ENCODE measurements at regions not wholly inside any gene's neighbourhood (a gene's known extent, or its start where the extent isn't known, plus 50 kb on each side); places are given as distances from the start of the nearest gene placed in this dataset.

DNA sequence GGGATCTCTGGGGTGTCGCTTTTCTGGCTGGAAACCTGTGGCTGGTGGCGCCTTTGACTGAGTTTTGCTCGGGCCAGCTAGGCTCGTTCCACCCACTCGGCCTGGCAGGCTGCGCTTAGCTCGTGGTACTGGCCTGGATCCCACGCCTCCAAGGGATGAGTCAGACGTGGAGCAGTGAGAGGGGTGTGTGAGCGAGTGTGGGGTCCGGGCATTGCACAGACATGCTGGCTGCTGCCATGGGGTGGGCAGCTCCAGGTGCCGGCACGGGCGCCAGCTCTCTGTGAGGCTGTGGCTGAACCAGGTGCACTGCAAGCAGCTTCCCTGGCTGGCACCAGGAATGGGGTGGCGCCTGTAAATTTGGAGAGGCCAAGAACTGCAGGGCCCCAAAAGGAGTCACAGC, 63.1 kb upstream of the CACNA2D1 start:
- no peak overlapping the region for H4K5ac ChIP-seq (ENCODE audit: low read depth, low read length)
- H3K79me1 ChIP-seq (ENCODE audit: low read depth in 1 of 2, low read length in 2 of 2) = no peaks in the 10 kb centered on the region
- no peaks in the 10 kb centered on the region for H3K36me3 ChIP-seq (ENCODE audit: control insufficient read depth, insufficient read depth, low read length)
- H3K23ac ChIP-seq (ENCODE audit: low read depth, low read length) = no peak overlapping the region
- no TSS peak for BruUV-seq (replicated peaks)
- no peaks in the 10 kb centered on the region for H4K20me1 ChIP-seq (ENCODE audit: insufficient read depth, low read length)
- no peak overlapping the region for H2AK9ac ChIP-seq (replicated peaks; ENCODE audit: low read depth, low read length, poor library complexity)
- DNase-seq = peak; percentile 62
- no peak overlapping the region for H4K91ac ChIP-seq (ENCODE audit: insufficient read depth, low read depth, low read length)
- peak; percentile 56; the same call in 1 of the 2 replicates for TF ChIP-seq MXI1 (IDR thresholded peaks at IDR 0.05; ENCODE audit: borderline replicate concordance, low read depth, low read length)
- no peak for TF ChIP-seq SMC3 (IDR thresholded peaks at IDR 0.05; ENCODE audit: low read depth, low read length)
- 0 out of 2 replicates have a peak, but pooled peaks have one; percentile 7 for TF ChIP-seq FOS (IDR thresholded peaks at IDR 0.05; ENCODE audit: low read depth, low read length)
- peak; percentile 34; the same call in 1 of the 2 replicates for TF ChIP-seq BHLHE40 (IDR thresholded peaks at IDR 0.05; ENCODE audit: low read depth, low read length)
- intact Hi-C loops (cut with micrococcal nuclease) (no loop called here), in situ Hi-C loops (cut with MboI; ENCODE audit: low sequenced_read_pairs) (no loop called here), dilution Hi-C loops (cut with HindIII; ENCODE audit: low sequenced_read_pairs, unreplicated experiment) (no loop called here)
- no peak overlapping the region for H3K9ac ChIP-seq (ENCODE audit: low read depth, low read length)
- peaks cover 5% of the 10 kb centered on the region for H3K27me3 ChIP-seq (ENCODE audit: control insufficient read depth, insufficient read depth, low read length)
- no peaks in the 10 kb centered on the region for H3K9me3 ChIP-seq (ENCODE audit: control insufficient read depth, insufficient read depth, low read length)
- H2BK20ac ChIP-seq (ENCODE audit: low read depth, low read length) = no peak overlapping the region
- peak; percentile 77 for ATAC-seq (ENCODE audit: low read depth)
- peaks cover 2% of the 10 kb centered on the region for H3K4me1 ChIP-seq (ENCODE audit: control insufficient read depth, insufficient read depth, low read length)
- no peak overlapping the region for H2BK120ac ChIP-seq (ENCODE audit: low read depth, low read length)
- H3K14ac ChIP-seq (replicated peaks; ENCODE audit: low read depth, low read length) = no peak overlapping the region
- H2BK15ac ChIP-seq (ENCODE audit: low read depth, low read length) = no peak overlapping the region
- no peak overlapping the region for H3K4me3 ChIP-seq (ENCODE audit: insufficient read depth, low read depth, low read length)
- peaks cover 5% of the 10 kb centered on the region; the same call in 1 of the 2 replicates for H3K9me1 ChIP-seq (ENCODE audit: insufficient read depth, low read length)
- no peak overlapping the region for H2BK5ac ChIP-seq (ENCODE audit: low read depth, low read length, poor library complexity, severe bottlenecking)
- H3K4me2 ChIP-seq (ENCODE audit: low read depth, low read length) = no peak overlapping the region
- POLR2A ChIA-PET (ENCODE audit: unreplicated experiment) = no interaction called here
- H2AFZ ChIP-seq (replicated peaks; ENCODE audit: low read length, poor library complexity) = peak overlapping the region; percentile 16
- H3K27ac ChIP-seq (ENCODE audit: insufficient read depth, low read length) = no peak overlapping the region
- H4K8ac ChIP-seq (ENCODE audit: low read depth in 2 of 2, low read length in 2 of 2) = no peak overlapping the region
- CTCF ChIA-PET = no interaction called here
- H2AK5ac ChIP-seq (ENCODE audit: low read depth, low read length) = no peak overlapping the region
- WGBS, 2 experiments (ENCODE audit: extremely low coverage in 2 of 2, insufficient read length in 1 of 2) = 57% methylated on average over 6 of the region's 15 CpGs; no CpG with 5 or more reads in 1 of the 2 experiments
- no peak overlapping the region for H3K18ac ChIP-seq (ENCODE audit: low read depth, low read length)
- H3K56ac ChIP-seq (ENCODE audit: extremely low read depth, insufficient read depth, low read length) = no peak overlapping the region
- H3K4ac ChIP-seq (ENCODE audit: low read depth, low read length) = no peak overlapping the region
